GM12878 (cell line): ENCODE measurements at regions not wholly inside any gene's neighbourhood (a gene's known extent, or its start where the extent isn't known, plus 50 kb on each side); places are given as distances from the start of the nearest gene placed in this dataset.

Source experiments
- ATAC-seq: fragments of 200-7000 bp; cut with Tn5 transposase; 3 replicates; pipeline ENCODE4 v1.9.1; 2020; ENCODE audit warnings: mild to moderate bottlenecking, moderate library complexity
- BruUV-seq: library from RNA; stranded (reverse); fragments of 400-500 nt; replicated peaks from 2 replicates; lab custom pipeline; 2021; lab: Mats Ljungman, UMichigan
- CTCF ChIA-PET: fragments of 300-600 bp; sonication (Branson Sonifier 250); formaldehyde crosslinking; extraction: SDS; loops from one replicate; lab custom pipeline; 2021; ENCODE audit warnings: inconsistent platforms; lab: Yijun Ruan, JAX
- POLR2A ChIA-PET: fragments of 350-600 bp; formaldehyde crosslinking; extraction: SDS; loops from one replicate; lab custom pipeline; 2021; ENCODE audit warnings: inconsistent platforms; lab: Charles Lee
- RAD21 ChIA-PET: fragments of 300-600 bp; sonication (Branson Sonifier 250); formaldehyde crosslinking; loops from one replicate; lab custom pipeline; 2023; ENCODE audit warnings: antibody characterized with exemption; ENCODE audit not compliant: unreplicated experiment; lab: Charles Lee
- SMC1A ChIA-PET: fragments of 300-600 bp; sonication (Branson Sonifier 250); formaldehyde crosslinking; loops from one replicate; lab custom pipeline; 2023; ENCODE audit not compliant: unreplicated experiment, uncharacterized antibody; lab: Charles Lee
- DNase-seq: peaks from one replicate; pipeline ENCODE4 v3.0.0-alpha.2; 2011; ENCODE audit warnings: low read depth, low spot score
- FAIRE-seq: peaks from 3 replicates; lab custom pipeline; 2011; peaks lifted over from hg19 to GRCh38; lab: Jason Lieb, UNC
- H2AFZ ChIP-seq: 2 replicates; pipeline ENCODE4 v1.6.0; 2011; ENCODE audit warnings: low read depth, low read length, control low read depth; ENCODE audit not compliant: control insufficient read depth
- H3K27ac ChIP-seq: 2 replicates; pipeline ENCODE4 v1.5.1; 2011; ENCODE audit warnings: control low read depth; ENCODE audit not compliant: control insufficient read depth, insufficient read depth
- H3K27me3 ChIP-seq, 2 experiments: replicated peaks in 1 of 2; 2 replicates each; pipeline versions ENCODE4 v1.6.0 to v1.6.1; 2011; ENCODE audit warnings: low read length in 1 of 2; ENCODE audit not compliant: control insufficient read depth in 2 of 2, insufficient read depth in 2 of 2
- H3K36me3 ChIP-seq, 2 experiments: 2 replicates each; pipeline ENCODE4 v1.5.1; 2011; ENCODE audit warnings: low read length in 1 of 2; ENCODE audit not compliant: control insufficient read depth in 2 of 2, insufficient read depth in 2 of 2
- H3K4me1 ChIP-seq: 2 replicates; pipeline ENCODE4 v1.6.1; 2011; ENCODE audit warnings: mild to moderate bottlenecking, low read length, moderate library complexity, mixed read lengths; ENCODE audit not compliant: control insufficient read depth, insufficient read depth
- H3K4me2 ChIP-seq: 2 replicates; pipeline ENCODE4 v1.6.0; 2011; ENCODE audit warnings: control low read depth; ENCODE audit not compliant: control insufficient read depth, insufficient read depth
- H3K4me3 ChIP-seq: fragments of 200-600 bp; sonication (generic); 2 replicates; pipeline ENCODE4 v1.5.1; 2016
- H3K79me2 ChIP-seq: 2 replicates; pipeline ENCODE4 v1.6.0; 2011; ENCODE audit warnings: low read length; ENCODE audit not compliant: control insufficient read depth, insufficient read depth
- H3K9ac ChIP-seq: 2 replicates; pipeline ENCODE4 v1.8.0; 2011; ENCODE audit warnings: low read length, control low read depth, mixed read lengths; ENCODE audit not compliant: control insufficient read depth, insufficient read depth
- H3K9me3 ChIP-seq: replicated peaks from 3 replicates; pipeline ENCODE4 v1.5.1; 2011; ENCODE audit warnings: mild to moderate bottlenecking, low read length; ENCODE audit not compliant: control insufficient read depth, insufficient read depth
- H4K20me1 ChIP-seq: 2 replicates; pipeline ENCODE4 v1.6.0; 2011; ENCODE audit not compliant: control insufficient read depth, insufficient read depth
- BMI1 ChIP-seq: fragments of 450-650 bp; IDR thresholded peaks from 2 replicates; pipeline ENCODE4 v1.6.1; 2016; ENCODE audit warnings: mild to moderate bottlenecking, moderate library complexity, borderline replicate concordance
- CEBPB ChIP-seq, 2 experiments: fragments of 150-350 bp in 1 of 2; IDR thresholded peaks; 2 replicates each; pipeline ENCODE4 v1.6.1; 2012 to 2014; ENCODE audit warnings: low read depth in 2 of 2, low read length in 2 of 2, borderline replicate concordance in 1 of 2, inconsistent platforms in 1 of 2
- CHD2 ChIP-seq: IDR thresholded peaks from 2 replicates; pipeline ENCODE4 v1.6.1; 2011; ENCODE audit warnings: low read depth, low read length, improper control_type of control experiment, borderline replicate concordance
- CREM ChIP-seq: IDR thresholded peaks from 2 replicates; pipeline ENCODE4 v1.6.1; 2014; ENCODE audit warnings: antibody characterized with exemption, low read depth
- EED ChIP-seq: sonication (generic); IDR thresholded peaks from 2 replicates; pipeline ENCODE4 v1.6.1; 2016; ENCODE audit warnings: antibody characterized with exemption, low read depth
- ETV6 ChIP-seq, 2 experiments: fragments of 450-650 bp in 1 of 2; IDR thresholded peaks in 1 of 2; conservative IDR thresholded peaks in 1 of 2; 2 replicates each; pipeline ENCODE4 v1.6.1; 2014; ENCODE audit warnings: antibody characterized with exemption in 1 of 2, borderline replicate concordance in 1 of 2, low read depth in 1 of 2, mild to moderate bottlenecking in 1 of 2, moderate library complexity in 1 of 2
- IKZF1 ChIP-seq: fragments of 450-650 bp; conservative IDR thresholded peaks from 2 replicates; pipeline ENCODE4 v1.6.1; 2017; ENCODE audit warnings: antibody characterized with exemption, mild to moderate bottlenecking
- MTA3 ChIP-seq: IDR thresholded peaks from 2 replicates; pipeline ENCODE4 v1.6.1; 2012; ENCODE audit warnings: low read length, inconsistent platforms, borderline replicate concordance
- NR2C1 ChIP-seq: fragments of 450-650 bp; IDR thresholded peaks from 2 replicates; pipeline ENCODE4 v1.6.1; 2017; ENCODE audit warnings: antibody characterized with exemption, mild to moderate bottlenecking, moderate library complexity
- SMC3 ChIP-seq: IDR thresholded peaks from 2 replicates; pipeline ENCODE4 v1.6.1; 2011; ENCODE audit warnings: low read length, improper control_type of control experiment, borderline replicate concordance
- SUZ12 ChIP-seq: fragments of 200-600 bp; sonication (generic); IDR thresholded peaks from one replicate; pipeline ENCODE4 v1.6.1; 2018; ENCODE audit warnings: antibody characterized with exemption, mild to moderate bottlenecking; ENCODE audit not compliant: unreplicated experiment
- TBL1XR1 ChIP-seq: IDR thresholded peaks from 2 replicates; pipeline ENCODE4 v1.6.1; 2012; ENCODE audit warnings: low read depth, low read length, improper control_type of control experiment
- WRNIP1 ChIP-seq: IDR thresholded peaks from 2 replicates; pipeline ENCODE4 v1.6.1; 2011; ENCODE audit warnings: low read depth, low read length, improper control_type of control experiment, borderline replicate concordance
- WGBS: methylation state at CpG from one replicate; pipeline ENCODE4 v1.1.6; 2016; ENCODE audit warnings: low lambda C conversion rate; ENCODE audit not compliant: insufficient replicate concordance, insufficient coverage; ENCODE audit errors: missing lambda C conversion rate; 5-methylcytosine and 5-hydroxymethylcytosine counted together
- in situ Hi-C: fragments of 300-500 bp; cut with MboI; formaldehyde crosslinking; loops from 9 replicates; pipeline ENCODE4 v1.14.3; 2018; ENCODE audit warnings: mixed read lengths
- intact Hi-C: fragments of 100-400 bp; cut with micrococcal nuclease; formaldehyde crosslinking; loops from one replicate; pipeline ENCODE4 v1.14.2; 2022; ENCODE audit not compliant: unreplicated experiment
- TF ChIP-seq, protein P1 (sequence below): fragments of 450-650 bp; formaldehyde crosslinking; IDR thresholded peaks from 2 replicates; pipeline ENCODE4 v1.5.0; 2022; ENCODE audit warnings: mild to moderate bottlenecking, missing genetic modification characterization
- TF ChIP-seq, protein P2 (sequence below): fragments of 450-650 bp; conservative IDR thresholded peaks from 2 replicates; pipeline ENCODE4 v1.6.1; 2017; ENCODE audit warnings: mild to moderate bottlenecking, moderate library complexity
- TF ChIP-seq, protein P3 (sequence below): fragments of 450-650 bp; IDR thresholded peaks from 2 replicates; pipeline ENCODE4 v1.6.1; 2016; ENCODE audit warnings: mild to moderate bottlenecking
- TF ChIP-seq, protein P4 (sequence below): fragments of 450-650 bp; IDR thresholded peaks from 2 replicates; pipeline ENCODE4 v1.6.1; 2017; ENCODE audit warnings: mild to moderate bottlenecking

DNA sequence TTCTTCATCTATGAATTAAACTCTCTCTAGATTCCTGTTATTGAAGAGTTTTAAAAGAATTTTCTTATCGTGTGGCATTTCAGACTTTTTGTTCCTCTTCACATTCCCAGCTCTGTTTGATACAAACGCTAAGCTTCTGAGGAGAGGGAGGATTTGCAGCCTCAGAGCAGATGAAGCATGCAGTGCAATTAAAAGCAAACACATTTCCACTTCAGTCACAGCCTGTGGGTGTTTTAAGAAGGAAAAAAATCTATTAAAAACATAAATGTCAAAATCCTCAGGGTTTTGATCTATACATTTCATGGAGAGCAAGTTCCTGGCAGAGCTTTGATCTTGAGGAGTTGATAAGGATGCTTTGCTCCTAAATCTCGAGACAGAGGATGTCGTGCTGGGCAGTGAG is 442.4 kb upstream of the BOD1L1 start:
- H3K4me2 ChIP-seq: no peak overlapping the region
- no peak overlapping the region for H2AFZ ChIP-seq
- SMC1A ChIA-PET: interaction anchor here (0.9 kb wide), 1 partner anchor 29 kb away, joined by 3 read pairs; no protein-coding TSS in a partner anchor
- POLR2A ChIA-PET: no interaction called here
- no peaks in the 10 kb centered on the region for H3K79me2 ChIP-seq
- no peak for DNase-seq
- in situ Hi-C loops (no loop called here), intact Hi-C loops (no loop called here)
- CTCF ChIA-PET: no interaction called here
- BruUV-seq: no TSS peak
- RAD21 ChIA-PET: no interaction called here
- H3K9ac ChIP-seq: no peak overlapping the region
- H3K27me3 ChIP-seq: no peaks in the 10 kb centered on the region
- H3K4me3 ChIP-seq: no peak overlapping the region
- no peak overlapping the region for H3K27ac ChIP-seq
- no peaks in the 10 kb centered on the region for H3K36me3 ChIP-seq
- no peaks in the 10 kb centered on the region for H3K4me1 ChIP-seq
- no peaks in the 10 kb centered on the region; the same call in 2 of the 3 replicates for H3K9me3 ChIP-seq
- FAIRE-seq: no peak
- no peak for ATAC-seq
- 34% methylated on average over 4 of the region's 4 CpGs for WGBS
- H4K20me1 ChIP-seq: no peaks in the 10 kb centered on the region
- TF ChIP-seq, protein P1, sequence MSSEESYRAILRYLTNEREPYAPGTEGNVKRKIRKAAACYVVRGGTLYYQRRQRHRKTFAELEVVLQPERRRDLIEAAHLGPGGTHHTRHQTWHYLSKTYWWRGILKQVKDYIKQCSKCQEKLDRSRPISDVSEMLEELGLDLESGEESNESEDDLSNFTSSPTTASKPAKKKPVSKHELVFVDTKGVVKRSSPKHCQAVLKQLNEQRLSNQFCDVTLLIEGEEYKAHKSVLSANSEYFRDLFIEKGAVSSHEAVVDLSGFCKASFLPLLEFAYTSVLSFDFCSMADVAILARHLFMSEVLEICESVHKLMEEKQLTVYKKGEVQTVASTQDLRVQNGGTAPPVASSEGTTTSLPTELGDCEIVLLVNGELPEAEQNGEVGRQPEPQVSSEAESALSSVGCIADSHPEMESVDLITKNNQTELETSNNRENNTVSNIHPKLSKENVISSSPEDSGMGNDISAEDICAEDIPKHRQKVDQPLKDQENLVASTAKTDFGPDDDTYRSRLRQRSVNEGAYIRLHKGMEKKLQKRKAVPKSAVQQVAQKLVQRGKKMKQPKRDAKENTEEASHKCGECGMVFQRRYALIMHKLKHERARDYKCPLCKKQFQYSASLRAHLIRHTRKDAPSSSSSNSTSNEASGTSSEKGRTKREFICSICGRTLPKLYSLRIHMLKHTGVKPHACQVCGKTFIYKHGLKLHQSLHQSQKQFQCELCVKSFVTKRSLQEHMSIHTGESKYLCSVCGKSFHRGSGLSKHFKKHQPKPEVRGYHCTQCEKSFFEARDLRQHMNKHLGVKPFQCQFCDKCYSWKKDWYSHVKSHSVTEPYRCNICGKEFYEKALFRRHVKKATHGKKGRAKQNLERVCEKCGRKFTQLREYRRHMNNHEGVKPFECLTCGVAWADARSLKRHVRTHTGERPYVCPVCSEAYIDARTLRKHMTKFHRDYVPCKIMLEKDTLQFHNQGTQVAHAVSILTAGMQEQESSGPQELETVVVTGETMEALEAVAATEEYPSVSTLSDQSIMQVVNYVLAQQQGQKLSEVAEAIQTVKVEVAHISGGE (CRISPR knock-in tag): no peak
- TF ChIP-seq EED (no peak), SMC3 (no peak), CEBPB (IDR thresholded peaks at IDR 0.05; ENCODE audit: borderline replicate concordance in 1 of 2, low read depth in 2 of 2, low read length in 2 of 2) (no peak), TBL1XR1 (no peak), SUZ12 (no peak), CREM (no peak), MTA3 (no peak), ETV6 (conservative IDR thresholded peaks at IDR 0.05 in 1 of 2, IDR thresholded peaks at IDR 0.05 in 1 of 2; ENCODE audit: borderline replicate concordance in 1 of 2, low read depth in 1 of 2) (no peak), WRNIP1 (no peak), CHD2 (no peak), BMI1 (no peak), NR2C1 (no peak), IKZF1 (no peak)
- TF ChIP-seq, protein P2, sequence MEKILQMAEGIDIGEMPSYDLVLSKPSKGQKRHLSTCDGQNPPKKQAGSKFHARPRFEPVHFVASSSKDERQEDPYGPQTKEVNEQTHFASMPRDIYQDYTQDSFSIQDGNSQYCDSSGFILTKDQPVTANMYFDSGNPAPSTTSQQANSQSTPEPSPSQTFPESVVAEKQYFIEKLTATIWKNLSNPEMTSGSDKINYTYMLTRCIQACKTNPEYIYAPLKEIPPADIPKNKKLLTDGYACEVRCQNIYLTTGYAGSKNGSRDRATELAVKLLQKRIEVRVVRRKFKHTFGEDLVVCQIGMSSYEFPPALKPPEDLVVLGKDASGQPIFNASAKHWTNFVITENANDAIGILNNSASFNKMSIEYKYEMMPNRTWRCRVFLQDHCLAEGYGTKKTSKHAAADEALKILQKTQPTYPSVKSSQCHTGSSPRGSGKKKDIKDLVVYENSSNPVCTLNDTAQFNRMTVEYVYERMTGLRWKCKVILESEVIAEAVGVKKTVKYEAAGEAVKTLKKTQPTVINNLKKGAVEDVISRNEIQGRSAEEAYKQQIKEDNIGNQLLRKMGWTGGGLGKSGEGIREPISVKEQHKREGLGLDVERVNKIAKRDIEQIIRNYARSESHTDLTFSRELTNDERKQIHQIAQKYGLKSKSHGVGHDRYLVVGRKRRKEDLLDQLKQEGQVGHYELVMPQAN: no peak
- TF ChIP-seq, protein P3, sequence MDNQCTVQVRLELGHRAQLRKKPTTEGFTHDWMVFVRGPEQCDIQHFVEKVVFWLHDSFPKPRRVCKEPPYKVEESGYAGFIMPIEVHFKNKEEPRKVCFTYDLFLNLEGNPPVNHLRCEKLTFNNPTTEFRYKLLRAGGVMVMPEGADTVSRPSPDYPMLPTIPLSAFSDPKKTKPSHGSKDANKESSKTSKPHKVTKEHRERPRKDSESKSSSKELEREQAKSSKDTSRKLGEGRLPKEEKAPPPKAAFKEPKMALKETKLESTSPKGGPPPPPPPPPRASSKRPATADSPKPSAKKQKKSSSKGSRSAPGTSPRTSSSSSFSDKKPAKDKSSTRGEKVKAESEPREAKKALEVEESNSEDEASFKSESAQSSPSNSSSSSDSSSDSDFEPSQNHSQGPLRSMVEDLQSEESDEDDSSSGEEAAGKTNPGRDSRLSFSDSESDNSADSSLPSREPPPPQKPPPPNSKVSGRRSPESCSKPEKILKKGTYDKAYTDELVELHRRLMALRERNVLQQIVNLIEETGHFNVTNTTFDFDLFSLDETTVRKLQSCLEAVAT: no peak
- TF ChIP-seq, protein P4, sequence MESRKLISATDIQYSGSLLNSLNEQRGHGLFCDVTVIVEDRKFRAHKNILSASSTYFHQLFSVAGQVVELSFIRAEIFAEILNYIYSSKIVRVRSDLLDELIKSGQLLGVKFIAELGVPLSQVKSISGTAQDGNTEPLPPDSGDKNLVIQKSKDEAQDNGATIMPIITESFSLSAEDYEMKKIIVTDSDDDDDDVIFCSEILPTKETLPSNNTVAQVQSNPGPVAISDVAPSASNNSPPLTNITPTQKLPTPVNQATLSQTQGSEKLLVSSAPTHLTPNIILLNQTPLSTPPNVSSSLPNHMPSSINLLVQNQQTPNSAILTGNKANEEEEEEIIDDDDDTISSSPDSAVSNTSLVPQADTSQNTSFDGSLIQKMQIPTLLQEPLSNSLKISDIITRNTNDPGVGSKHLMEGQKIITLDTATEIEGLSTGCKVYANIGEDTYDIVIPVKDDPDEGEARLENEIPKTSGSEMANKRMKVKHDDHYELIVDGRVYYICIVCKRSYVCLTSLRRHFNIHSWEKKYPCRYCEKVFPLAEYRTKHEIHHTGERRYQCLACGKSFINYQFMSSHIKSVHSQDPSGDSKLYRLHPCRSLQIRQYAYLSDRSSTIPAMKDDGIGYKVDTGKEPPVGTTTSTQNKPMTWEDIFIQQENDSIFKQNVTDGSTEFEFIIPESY: no peak
